ENCODE measurements at regions not wholly inside any gene's neighbourhood (a gene's known extent, or its start where the extent isn't known, plus 50 kb on each side); places are given as distances from the start of the nearest gene placed in this dataset.
"Not testable (repeated sequence)": the region's sequence is repeated elsewhere in the genome, so short reads cannot be mapped to it uniquely, and the experiment has no call there.

GRCh38 chr5:110812639-110813038 lies 73.8 kb downstream of the SLC25A46 start:
- DNase-seq (ENCODE audit: low spot score) = no peak

DNA sequence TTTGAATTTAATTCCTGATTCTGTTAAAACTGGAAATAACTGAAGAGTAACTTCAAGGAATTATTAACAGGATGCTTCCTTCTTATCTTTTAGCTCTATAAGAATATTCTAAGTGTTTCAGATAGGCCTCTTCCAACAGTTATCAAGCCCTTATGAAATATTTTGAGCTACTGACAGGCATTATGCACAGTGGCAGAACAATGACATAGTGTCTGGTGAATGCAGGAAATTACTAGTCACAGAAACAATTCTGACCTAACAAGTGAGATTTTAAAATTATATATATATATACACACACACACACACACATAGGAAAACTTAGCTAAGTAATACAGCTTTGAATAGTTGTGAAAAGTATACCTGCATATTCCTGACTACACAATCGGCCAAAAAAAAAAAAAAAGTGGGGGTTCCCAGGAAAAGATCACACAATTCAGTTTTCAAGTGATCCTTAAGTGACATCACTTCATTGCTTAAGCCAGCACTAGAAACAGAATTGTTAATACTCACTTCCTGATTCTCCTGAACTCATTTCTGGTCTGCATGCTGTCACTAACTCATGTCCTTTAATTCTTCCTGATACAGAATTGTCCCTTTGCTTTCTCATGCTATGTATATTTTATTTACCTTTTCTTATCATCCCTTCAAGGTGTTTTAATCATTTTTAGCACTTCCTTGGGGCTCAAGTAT lies 77.3 kb downstream of the SLC25A46 start:
- DNase-seq (ENCODE audit: low spot score) = no peak

DNA sequence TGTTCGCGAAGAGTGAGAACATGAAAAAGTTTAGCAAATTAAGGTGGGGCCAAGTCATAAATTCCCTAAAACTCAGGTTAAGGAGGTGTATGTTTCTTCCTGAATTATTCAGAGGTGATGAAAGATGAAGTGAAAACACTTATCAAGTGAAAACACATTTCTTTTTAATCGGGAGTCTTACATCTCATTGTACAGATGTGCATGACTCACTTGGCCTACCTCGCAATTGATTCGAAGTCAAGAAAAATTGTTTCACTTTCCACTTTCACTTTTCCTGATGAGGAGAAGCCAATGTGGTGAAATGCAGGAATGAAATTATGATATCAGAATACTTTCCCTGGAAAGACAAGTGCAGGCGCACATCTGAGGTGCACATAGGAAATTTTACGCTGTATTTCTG lies 78.7 kb downstream of the SLC25A46 start:
- DNase-seq (ENCODE audit: low spot score) = no peak

GRCh38 chr5:110823571-110823970 lies 84.8 kb downstream of the SLC25A46 start:
- no peak for DNase-seq (ENCODE audit: low spot score)

DNA sequence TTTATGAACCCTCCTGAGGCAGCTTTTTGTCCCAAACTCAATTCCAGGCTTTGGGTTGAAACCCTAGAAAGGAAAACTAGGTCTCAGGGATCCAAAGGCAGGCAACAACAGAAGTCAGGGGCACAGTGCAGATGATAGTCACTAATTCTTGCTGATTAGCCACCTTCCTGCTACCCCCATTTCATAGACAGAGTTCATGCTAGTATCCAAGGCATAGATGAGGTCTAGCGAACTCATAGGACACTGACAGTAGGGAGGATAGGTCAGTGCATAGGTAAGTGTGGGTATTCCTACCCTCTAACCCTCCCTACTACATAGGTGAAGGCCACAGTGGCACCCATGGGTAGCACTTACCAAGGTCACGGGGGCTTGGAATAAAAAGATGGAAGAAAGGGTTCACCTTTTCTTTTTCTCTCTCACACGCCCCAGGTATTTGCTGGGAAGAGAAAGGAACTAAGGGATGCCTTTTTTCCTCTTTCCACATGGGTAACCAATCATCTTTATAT lies 86.2 kb downstream of the SLC25A46 start:
- no peak for DNase-seq (ENCODE audit: low spot score)

- no peak for DNase-seq (ENCODE audit: low spot score)
Measured at GRCh38 chr5:110832683-110833082, 93.9 kb downstream of the SLC25A46 start.

DNA sequence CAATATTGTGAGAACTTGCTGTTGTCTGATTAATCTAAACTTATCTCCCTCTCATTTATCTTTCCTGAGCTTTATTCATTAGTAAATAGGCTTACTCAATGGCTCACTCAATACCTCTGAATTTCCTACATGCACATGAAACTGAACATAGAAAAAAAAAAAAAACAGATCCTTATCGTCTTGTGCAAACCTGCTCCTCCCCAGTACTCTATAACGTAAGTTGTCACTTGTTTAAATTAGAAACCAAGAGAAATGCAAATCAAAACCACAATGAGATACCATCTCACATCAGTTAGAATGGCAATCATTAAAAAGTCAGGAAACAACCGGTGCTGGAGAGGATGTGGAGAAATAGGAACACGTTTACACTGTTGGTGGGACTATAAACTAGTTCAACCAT lies 96.1 kb downstream of the SLC25A46 start:
- not testable (repeated sequence) for DNase-seq (ENCODE audit: low spot score)

DNA sequence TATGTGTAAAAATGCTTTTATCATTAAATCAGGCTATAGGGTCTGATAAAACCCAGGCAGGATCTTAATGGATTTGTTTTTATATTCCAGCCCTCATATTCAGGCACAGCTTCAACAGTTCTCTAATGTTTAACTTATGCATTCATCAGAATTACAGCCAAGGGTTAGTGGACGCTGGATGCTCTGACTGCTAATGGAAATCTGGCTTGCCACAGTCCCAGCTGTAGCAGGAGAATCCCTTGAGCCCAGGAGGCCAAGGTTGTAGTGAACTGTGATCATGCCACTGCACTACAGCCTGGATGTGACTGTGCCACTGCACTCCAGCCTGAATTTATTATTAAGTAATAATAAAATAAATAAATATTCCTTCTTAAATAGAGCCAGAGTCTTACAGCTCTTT lies 98.0 kb downstream of the SLC25A46 start:
- DNase-seq (ENCODE audit: low spot score) = no peak

DNA sequence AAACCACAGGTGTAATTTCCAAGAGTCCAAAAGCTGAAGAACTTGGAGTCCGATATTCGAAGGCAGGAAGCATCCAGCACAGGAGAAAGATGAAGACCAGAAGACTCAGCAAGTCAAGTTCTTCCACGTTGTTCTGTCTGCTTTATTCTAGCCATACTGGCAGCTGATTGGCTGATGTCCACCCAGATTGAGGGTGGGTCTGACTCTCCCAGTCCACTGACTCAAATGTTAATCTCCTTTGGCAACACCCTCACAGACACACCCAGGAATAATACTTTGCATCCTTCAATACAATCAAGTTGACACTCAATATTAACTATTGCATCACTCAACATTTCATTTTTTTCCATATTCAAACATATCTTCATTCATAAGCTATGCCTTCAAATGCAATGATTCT lies 99.5 kb downstream of the SLC25A46 start:
- DNase-seq (ENCODE audit: low spot score) = not testable (repeated sequence)

- no peak for DNase-seq (ENCODE audit: low spot score)
Measured at GRCh38 chr5:110838961-110839360, 100.2 kb downstream of the SLC25A46 start.

DNA sequence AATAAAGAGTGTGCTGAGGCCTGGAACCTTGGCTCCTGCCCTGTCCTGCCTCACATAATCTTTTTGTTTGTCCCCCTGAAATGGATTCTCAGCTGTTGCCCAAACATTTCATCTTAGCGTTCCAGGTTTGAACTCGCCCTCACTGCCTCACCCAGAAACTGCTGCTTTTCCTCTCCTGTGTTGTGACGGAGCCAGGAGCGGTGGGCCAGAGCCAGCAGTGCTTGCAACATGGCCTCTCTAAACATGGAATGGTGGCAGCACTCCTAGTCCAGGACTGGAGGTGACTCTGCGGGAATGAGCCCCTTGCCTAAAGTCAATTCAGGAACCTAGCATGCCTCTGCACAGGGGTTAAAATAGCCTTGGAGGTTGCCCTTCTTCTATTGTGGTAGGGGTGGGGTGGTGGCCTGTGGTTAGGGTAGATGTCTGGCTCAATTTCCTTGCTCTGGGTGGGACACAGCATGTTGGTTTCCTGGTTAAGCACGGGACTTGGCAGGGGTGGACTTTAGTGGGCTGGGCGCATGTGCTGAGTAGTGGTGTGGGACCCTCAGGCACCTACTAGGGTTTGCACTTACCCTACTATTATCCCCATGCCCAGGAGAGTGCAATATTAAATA lies 101.6 kb downstream of the SLC25A46 start:
- no peak for DNase-seq (ENCODE audit: low spot score)

DNA sequence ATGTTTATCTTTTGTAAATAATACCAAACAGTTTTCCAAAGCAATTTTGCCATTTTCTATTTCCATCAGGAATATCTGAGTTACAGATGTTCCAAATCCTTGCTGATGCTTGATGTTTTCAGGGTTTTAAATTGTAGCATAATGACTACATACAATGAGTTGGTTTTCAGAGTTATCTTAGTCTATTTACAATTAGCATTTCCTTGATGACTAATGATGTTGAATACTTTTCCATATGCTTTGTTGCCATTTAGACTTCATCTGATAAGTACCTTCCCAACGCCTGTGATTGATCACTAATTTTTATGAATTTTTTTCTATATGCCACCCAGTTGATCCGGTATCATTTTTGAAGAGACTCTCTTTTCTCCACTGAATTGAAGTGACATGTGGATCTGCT lies 102.3 kb downstream of the SLC25A46 start:
- no peak for DNase-seq (ENCODE audit: low spot score)

- DNase-seq (ENCODE audit: low spot score) = no peak
Measured at GRCh38 chr5:110842948-110843347, 104.1 kb downstream of the SLC25A46 start.

GRCh38 chr5:110844251-110844650 lies 105.4 kb downstream of the SLC25A46 start:
- DNase-seq (ENCODE audit: low spot score) = no peak

DNA sequence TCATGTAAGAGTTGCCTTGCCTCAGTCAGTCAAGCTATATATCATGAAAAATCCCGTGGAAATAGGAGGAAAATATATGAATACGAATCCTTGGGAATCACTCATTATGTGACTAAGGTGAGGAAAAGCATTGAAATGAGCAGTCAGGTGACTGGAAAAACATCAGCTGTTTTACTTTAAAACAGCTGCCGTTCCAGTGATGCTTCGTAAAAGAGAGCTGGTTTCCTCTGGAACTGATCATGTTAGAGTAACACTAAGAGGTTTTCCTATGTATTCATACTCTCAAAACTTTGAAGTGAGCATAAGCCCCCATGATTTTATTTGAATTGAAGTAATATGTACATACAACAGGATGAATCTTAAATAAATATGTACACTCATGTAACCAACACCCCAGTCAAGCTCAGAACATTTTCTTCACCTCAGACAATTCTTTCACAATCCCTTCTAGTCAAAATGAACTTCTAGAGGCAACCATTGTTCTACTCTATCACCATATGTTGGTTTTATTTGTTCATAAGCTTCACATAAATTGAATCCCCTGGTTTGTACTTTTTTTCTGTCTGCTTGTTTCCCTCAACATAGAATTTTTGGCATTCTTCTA lies 107.7 kb downstream of the SLC25A46 start:
- DNase-seq (ENCODE audit: low spot score) = no peak

DNA sequence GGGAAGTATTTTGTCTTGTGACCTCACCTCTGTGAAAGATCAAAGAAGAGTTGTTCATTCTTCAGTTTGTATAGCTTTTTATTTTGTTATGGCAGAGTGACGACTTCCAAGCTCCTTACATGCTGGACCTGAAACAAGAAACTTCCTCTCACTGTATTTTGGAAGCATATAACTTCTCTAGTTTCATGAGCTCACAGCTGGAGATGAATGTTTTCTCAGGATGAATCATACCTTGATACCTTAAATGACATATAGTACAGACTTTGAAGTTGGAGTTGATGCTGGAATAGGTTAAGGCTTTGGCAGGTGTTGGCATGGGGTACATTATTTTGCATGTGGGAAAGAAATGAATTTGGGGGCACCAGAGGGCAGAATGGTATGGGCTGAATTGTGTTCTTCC lies 112.5 kb downstream of the SLC25A46 start:
- DNase-seq (ENCODE audit: low spot score) = no peak

GRCh38 chr5:110852053-110852452 lies 113.2 kb downstream of the SLC25A46 start:
- no peak for DNase-seq (ENCODE audit: low spot score)

- no peak for DNase-seq (ENCODE audit: low spot score)
Measured at GRCh38 chr5:110852541-110852940, 113.7 kb downstream of the SLC25A46 start.

DNA sequence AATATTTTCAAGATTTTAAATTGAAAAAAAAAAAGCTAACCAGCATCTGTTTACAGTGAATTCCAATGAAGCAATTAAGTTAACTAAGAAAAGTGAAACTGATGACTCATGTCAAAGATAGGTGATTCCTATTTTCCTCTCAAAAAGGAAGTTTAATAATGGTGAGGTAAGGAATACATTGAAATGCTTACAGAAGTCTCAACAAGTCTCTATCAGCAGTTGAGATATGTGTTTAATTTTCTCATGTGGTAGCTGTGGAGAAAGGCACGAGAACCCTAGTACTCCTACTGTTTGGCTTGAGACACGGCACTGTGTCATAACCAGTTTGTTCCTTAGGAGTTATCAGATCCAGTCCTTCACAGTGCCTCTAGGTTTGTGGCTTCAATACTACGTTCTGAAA lies 114.5 kb downstream of the SLC25A46 start:
- DNase-seq (ENCODE audit: low spot score) = no peak

DNA sequence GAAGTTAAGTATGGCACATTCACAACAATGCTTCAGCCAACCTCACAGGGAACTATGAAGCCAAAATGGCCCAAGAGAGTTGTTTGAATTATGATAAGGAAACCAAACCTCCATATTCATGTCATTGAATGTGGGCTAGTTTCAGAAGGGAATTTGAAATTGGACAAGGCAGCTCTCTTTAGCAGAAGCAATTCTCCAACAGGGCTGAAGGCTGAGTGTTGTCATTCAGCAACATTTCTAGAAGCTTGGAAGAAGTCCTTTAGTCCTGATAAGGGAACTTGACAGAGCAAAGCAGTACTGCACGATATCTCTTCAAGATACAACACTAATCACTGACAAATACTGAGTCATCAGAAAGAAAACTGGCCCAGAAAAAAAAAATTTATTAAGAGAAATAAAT lies 115.4 kb downstream of the SLC25A46 start:
- no peak for DNase-seq (ENCODE audit: low spot score)

DNA sequence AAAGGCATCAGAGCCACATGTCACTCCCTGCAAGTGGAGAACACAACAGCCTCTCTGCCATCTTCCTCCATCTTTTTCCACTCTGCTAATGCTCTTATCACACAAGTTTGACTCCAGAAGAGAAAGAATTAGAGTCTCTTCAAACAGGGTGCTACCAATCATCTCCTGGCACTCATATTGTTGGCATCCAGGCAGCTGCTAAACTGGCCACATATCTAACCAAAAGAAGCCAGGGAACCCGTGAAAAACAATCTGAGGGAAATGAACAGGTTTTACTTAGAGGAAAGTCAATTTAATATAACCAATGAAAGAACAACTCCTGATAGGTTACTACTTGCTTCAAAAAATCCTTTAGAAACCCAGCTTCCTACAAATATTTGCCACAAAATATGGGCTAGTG lies 117.2 kb downstream of the SLC25A46 start:
- no peak for DNase-seq (ENCODE audit: low spot score)

GRCh38 chr5:110865400-110866094 lies 126.7 kb downstream of the SLC25A46 start:
- no peak for DNase-seq (ENCODE audit: low spot score)

DNA sequence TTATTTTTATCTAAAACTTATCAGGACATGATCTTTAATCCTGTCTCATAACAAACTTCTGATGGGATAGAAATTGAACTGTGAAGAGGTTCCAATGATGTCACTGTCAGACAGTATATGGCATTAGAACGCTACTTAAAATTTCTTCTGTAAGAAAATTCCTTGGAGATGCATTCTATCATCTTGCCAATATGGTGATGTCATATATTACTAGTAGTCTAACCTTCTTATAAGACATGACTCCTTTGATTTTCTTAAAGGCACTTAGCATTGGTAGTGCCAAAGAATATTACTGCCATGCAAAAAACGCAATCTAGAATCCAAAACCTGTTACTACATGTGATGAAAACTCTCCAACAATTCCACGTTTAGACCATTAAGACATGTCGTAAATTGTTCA lies 131.1 kb downstream of the SLC25A46 start:
- no peak for DNase-seq (ENCODE audit: low spot score)
